Epidermal melanocyte (primary cell): ENCODE measurements at regions not wholly inside any gene's neighbourhood (a gene's known extent, or its start where the extent isn't known, plus 50 kb on each side); places are given as distances from the start of the nearest gene placed in this dataset.
"Not testable (repeated sequence)": the region's sequence is repeated elsewhere in the genome, so short reads cannot be mapped to it uniquely, and the experiment has no call there.

Source experiments
- DNase-seq: peaks from one replicate; pipeline ENCODE4 v3.0.0; 2011; ENCODE audit warnings: low spot score; ENCODE audit not compliant: insufficient read length

DNA sequence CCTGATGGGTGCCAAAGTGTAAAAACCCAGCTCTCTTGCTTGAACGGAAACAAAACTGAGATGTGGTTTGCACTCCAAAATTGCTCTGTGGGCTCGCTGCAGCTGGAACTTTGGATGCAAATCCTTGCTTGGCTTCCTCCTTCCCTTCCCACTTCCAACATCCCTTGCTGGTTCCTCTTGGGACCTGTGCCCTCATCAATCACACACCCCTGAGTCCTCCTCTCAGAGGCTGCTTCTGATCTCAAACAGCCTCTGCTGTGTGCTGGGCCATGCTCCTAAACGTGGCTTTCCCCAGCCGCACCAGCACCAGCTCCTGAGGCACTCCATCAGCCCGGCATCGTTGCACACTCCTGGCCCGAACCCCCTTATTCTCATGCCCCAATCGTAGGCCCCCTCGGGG, 124.3 kb upstream of the RAB4A start:
- no peak for DNase-seq

GRCh38 chr1:229147072-229147471, 123.8 kb upstream of the RAB4A start:
- DNase-seq, result no peak

DNA sequence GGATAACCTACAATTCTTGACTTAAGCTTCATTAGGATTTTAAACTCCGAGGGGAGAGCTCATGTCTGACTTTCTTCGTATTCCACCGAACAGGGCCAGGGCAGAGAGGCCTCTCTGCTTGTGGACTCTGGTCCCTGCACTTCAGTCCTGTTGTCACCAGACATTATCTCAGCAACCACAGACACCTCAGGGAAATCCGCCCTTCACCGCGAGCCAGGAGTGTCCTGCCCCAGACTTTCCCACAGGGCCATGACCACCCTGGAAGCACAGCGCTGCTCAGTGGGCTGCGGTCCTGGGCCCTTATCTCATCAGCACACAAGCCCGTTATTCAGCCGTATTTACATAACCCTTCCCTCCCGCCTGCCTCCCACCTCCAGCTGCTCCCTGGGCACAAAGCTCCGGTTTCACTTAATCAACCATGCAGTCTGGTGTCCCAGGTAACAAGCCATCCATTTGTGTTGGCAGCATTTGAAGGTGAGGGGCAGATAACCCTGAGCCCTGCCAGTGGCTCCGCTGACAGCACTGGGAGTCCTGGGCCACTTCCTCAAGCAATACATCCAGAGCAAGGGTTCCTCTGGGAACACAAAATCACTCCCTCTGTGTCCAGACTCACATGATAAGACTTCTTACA, 122.8 kb upstream of the RAB4A start:
- DNase-seq, result no peak

DNA sequence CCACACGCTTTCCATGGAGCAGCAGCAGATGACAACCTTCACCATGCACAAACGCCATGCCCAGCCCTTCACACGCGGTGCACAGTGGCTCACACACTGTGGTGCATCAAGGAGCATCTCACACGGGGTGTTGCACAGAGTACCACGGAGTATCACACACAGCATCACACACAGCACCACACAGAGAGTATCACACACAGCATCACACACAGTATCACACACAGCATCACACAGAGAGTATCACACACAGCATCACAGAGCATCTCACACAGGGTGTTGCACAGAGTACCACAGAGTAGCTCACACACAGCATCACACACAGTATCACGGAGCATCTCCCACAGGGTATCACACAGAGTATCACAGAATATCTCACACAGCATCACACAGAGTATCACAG, 122.2 kb upstream of the RAB4A start:
- DNase-seq, result no peak

- no peak for DNase-seq
These were observed 121.5 kb upstream of the RAB4A start for GRCh38 chr1:229149435-229149834.

DNA sequence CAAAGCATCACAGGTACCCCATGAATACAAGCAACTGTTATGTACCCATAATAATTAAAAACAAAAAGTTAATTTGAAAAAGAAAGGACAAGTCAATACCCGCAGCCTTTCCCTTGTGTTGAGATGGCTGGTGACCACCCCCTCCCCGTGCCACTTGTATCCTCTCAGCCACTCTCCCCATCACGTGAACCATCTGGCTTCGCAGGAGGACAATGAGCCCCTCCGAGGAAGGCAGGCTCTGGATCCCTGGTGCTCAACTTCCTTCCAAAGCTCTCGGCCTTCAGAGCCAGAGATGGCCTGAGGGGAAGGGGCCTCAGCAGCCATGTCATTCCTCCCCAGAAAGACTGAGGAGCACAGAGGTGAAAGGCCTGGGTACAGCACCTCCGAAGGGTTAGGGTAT, 120.4 kb upstream of the RAB4A start:
- DNase-seq, result no peak

DNA sequence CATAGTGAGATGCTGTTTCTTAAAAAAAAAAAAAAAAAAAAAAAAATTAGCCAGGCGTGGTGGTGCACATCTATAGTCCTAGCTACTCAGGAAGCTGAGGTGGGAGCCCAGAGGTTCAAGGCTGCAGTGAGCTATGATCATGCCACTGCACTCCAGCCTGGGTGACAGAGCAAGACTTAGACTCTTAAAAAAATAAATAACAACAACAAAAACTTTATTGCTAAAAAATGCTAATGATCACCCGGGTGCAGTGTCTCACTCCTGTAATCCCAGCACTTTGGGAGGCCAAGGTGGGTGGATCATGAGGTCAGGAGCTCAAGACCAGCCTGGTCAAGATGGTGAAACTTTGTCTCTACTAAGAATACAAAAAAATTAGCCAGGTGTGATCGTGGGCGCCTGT, 119.5 kb upstream of the RAB4A start:
- not testable (repeated sequence) for DNase-seq

GRCh38 chr1:229152311-229152710, 118.6 kb upstream of the RAB4A start:
- no peak for DNase-seq

GRCh38 chr1:229153955-229154548, 116.9 kb upstream of the RAB4A start:
- DNase-seq, result no peak

- no peak for DNase-seq
These were observed 116.1 kb upstream of the RAB4A start for GRCh38 chr1:229154811-229155210.

DNA sequence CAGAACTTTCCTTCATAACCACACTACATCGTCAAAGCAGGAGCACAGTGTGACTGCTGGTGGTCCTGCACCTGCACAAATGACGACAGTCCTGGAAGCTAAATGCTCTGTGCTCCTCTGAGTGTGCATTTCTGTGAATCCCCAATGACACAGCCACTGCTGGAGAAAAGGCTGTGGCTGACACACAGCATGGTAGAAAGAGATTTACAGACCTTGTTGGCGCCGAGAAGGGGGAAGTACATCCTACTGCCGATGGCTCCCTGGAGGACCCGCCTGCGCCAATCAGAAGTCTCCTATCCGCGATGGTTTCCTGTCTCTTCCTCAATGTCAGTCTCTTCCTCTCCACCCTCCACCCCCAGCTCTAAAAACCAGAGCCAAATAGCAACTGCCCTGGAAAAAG, 115.4 kb upstream of the RAB4A start:
- DNase-seq, result no peak

GRCh38 chr1:229156872-229157271, 114.0 kb upstream of the RAB4A start:
- DNase-seq, result no peak

DNA sequence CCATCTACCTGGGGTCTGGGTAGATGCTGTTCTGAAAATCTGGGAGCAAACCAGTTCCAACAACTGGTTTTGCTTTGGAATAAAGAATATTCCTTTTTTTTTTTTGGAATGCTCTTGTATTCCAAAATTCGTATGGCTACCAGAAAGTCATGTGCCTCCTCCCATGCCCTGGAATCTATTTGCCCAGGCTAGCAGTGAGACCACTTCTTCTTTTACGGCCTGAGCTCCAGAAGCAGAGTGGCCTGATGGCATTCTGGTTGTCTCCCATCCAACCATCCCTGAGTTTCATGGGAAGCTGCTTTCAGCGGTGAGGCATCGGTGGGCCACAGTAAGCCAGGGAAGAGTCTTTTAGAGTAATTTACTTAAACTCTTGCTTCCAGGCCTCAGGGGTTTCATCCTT, 113.4 kb upstream of the RAB4A start:
- DNase-seq, result no peak

DNA sequence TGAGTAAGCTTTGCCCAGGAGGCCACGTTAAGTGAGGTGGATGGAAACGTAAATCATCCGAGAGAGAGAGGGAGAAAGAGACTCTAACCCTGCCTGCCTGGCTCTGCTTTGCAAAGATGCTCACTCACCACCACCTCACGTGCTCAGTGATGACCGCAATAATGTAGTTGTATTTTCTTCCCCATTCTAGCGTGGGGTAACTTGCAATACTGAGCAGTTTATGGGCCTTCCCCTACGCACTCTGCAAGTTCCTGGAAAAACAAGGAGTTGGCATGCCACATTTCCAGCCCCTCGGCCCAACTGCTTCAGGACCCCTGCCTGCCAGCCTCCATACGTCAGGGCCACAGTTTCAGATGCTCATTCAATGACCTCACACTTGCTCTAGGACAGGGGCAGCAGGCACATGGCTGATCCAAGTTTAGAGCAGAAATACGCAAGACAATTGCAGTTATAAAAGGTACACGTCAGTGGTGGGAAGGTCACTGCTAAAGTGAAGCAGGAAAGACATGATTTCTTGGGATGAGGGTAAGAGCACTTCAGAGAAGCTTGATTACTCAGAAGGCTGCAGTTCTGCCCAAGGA, 112.5 kb upstream of the RAB4A start:
- no peak for DNase-seq

DNA sequence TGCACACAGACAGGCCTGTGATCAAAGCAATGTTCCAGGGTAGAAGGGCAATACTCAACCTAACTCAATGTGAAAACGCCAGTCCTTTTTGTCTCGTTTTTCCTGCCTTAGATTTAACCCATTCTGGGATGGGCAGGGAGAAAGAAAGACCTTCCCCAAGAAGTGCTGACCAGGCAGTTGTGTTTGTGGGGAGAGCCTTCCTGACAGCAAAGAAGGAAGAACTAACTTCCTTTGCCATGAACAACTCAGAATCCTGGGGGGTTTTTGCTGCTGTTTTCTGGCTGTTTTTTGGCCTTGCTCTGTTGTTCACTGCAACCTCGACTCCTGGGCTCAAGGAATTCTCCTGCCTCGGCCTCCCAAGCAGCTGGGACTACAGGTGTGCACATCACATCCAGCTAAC, 112.0 kb upstream of the RAB4A start:
- DNase-seq, result no peak

DNA sequence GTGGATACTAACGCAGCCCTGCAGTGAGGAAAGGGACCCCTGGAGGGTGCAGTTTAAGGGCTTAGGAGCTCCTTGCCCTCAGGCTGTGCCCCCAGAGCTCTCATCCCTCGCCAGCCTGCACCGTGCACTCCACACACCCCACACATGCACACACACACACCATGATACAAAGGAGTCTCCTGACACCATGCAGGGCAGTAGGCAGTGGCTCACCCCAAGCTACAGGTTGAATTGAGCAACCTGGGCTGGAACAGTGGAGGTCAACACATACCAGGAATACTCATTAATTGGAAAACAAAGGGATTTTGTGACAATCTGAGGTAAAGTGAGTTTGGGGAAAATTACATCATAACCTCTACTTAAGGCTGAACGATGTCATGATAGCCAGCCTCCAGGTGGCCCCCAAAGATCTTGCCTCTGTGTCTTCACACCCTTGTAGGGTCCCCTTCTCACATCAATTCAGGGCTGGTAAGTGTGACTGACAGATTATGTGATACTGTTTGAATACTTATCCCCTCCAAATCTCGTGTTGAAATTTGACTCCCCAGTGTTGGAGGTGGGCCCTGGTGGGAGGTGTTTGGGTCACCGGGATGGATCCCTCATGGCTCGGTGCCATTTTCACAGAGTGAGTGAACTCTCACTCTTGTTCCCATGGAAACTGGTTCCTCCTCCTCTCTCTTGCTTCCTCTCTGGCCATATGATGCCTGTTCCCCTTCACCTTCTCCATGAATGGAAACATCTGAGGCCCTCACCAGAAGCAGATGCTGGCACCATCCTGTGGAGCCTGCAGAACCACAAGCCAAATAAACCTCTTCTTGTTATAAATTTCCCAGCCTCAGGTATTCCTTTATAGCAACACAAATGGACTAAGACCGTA, 111.0 kb upstream of the RAB4A start:
- no peak for DNase-seq

GRCh38 chr1:229161740-229162139, 109.2 kb upstream of the RAB4A start:
- no peak for DNase-seq

GRCh38 chr1:229162825-229163515, 107.9 kb upstream of the RAB4A start:
- no peak for DNase-seq

DNA sequence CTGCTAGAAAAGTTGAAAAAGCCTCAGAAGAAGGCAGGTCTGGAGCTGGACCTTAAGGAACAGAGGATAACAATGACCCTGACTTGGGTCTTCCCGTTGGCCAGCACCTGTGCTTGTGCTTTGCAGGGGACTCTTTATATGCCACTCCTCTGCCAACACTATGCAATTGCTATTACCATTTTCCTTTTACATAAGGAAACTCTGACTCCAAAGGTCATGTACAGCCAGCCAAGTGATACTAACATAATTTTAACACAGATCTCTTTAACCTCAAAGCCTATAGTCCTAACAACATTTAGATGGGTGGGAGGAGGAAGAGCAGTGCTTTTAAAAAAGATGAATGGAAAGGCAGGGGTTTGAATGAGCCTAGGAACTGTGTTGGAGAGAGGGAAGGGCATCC, 106.6 kb upstream of the RAB4A start:
- DNase-seq, result no peak

DNA sequence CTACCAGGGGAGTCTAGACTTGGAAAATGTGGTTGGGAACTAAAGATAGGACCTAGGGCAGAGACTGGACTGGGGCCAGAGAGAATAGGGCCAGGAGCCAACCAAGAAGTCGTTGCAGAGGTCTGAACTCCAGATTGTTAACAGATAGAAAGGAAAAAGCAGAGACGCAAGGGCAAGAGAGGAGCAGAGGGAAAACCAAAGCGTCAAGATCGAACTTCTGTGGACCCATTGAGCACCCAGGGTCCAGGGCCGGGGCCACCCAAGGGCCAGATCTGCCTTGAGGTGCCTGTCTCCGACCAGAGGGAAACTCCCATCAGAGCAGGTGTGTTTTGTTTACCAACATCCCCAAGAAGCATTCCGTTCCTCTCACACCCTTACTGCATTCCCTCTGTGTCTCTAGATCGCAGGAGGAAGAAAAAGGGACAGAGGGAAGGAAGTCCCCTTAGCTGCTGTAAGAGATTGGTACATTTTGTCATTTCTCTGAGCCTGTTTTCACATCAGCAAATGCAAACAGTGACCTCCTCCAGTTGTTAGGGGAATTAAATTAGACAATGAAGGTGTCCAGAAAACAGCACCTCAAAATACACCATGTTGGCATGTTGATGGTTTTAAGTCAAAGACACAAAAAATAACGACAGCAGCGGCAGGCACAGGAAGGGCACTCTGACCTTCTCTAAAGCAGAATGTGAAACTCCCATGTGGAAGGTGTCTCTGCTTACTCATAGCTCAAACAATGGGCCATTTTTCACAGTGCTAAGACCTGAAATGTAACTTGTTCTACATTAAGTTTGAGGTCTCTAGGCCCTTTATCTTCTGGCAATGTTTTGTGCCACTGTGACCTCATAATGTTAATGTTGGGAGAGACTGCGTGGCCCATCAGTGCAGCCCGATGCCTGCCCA, 105.8 kb upstream of the RAB4A start:
- no peak for DNase-seq

- DNase-seq, result no peak
These were observed 103.6 kb upstream of the RAB4A start for GRCh38 chr1:229167318-229167717.
